Astrocyte of the cerebellum (primary cell): ENCODE measurements at regions not wholly inside any gene's neighbourhood (a gene's known extent, or its start where the extent isn't known, plus 50 kb on each side); places are given as distances from the start of the nearest gene placed in this dataset.

ENCODE experiments used
- DNase-seq: peaks from one replicate; pipeline ENCODE4 v3.0.0-alpha.2; 2011; ENCODE audit warnings: low read depth
- H3K4me3 ChIP-seq: 2 replicates; pipeline ENCODE4 v1.5.1; 2011; ENCODE audit warnings: mild to moderate bottlenecking, low read depth, low read length, moderate library complexity
- in situ Hi-C: cut with HindIII; loops from 2 replicates; pipeline ENCODE4 v1.10.0; 2017; ENCODE audit warnings: low sequenced_read_pairs
- TF ChIP-seq, protein P1 (sequence below): IDR thresholded peaks from 2 replicates; pipeline ENCODE4 v1.5.1; 2012; ENCODE audit warnings: low read length, low read depth, moderate library complexity, mild to moderate bottlenecking; ENCODE audit errors: missing control alignments

- DNase-seq: no peak
- TF ChIP-seq, protein P1, sequence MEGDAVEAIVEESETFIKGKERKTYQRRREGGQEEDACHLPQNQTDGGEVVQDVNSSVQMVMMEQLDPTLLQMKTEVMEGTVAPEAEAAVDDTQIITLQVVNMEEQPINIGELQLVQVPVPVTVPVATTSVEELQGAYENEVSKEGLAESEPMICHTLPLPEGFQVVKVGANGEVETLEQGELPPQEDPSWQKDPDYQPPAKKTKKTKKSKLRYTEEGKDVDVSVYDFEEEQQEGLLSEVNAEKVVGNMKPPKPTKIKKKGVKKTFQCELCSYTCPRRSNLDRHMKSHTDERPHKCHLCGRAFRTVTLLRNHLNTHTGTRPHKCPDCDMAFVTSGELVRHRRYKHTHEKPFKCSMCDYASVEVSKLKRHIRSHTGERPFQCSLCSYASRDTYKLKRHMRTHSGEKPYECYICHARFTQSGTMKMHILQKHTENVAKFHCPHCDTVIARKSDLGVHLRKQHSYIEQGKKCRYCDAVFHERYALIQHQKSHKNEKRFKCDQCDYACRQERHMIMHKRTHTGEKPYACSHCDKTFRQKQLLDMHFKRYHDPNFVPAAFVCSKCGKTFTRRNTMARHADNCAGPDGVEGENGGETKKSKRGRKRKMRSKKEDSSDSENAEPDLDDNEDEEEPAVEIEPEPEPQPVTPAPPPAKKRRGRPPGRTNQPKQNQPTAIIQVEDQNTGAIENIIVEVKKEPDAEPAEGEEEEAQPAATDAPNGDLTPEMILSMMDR: no peak
- H3K4me3 ChIP-seq: no peak overlapping the region
- in situ Hi-C loops: no loop called here
Observed at GRCh38 chr16:85980686-85981085, 81.7 kb downstream of the IRF8 start.

DNA sequence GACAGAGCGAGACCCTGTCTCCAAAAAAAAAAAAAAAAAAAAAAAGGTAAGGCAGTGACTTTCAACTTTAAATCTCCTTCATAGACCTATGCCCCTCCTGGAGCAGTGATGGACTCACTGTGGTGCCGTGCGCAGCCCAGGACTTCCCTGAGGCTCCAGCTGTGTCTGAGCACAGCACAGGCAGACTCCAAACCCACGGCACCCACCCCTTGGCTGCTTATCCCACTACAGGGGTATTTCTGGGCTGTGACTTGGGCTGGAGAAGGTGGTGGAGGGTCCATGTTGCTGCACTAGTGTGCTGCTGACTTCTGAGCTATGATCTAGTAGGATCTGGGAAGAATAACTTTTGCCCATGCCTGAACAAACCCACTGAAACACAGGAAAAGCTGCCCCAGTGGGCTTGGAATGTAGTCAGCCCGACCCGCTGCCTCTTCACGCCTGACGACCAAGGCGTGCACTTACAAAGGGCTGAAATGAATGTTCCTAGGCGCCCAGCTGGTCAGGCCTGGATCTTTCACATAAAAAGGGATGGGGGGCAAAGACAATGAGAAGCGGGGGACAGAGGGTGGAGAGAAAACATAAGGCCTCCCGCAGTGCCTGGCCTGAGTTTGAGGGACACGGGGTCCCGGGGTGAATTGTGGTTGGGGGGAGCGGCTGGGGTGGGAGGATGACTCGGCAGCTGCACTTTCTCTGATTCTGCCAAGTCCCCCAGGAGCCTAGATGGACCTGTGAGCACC is 83.0 kb downstream of the IRF8 start:
- no peak for DNase-seq
- TF ChIP-seq, protein P1: no peak
- H3K4me3 ChIP-seq: no peak overlapping the region
- in situ Hi-C loops: no loop called here

DNA sequence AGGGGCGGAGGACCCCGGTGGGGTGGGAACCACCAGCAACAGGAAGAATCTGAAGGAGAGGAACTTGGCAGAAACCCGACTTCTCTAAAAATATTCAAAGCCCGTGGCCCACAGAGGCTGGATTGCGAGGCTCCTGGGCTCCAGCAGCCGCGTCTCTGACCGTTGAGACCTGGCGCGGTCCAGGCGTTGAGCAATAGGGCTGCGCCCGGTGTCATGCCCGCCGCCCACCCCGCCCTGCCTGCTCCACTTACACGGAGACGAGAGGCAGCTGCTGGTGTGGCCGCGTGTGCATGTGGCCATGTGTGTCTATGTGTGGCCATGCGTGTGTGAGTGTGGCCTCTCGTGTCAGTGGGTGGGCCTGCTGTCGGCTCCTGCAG is 83.6 kb downstream of the IRF8 start:
- DNase-seq: no peak
- in situ Hi-C loops: no loop called here
- H3K4me3 ChIP-seq: no peak overlapping the region
- TF ChIP-seq, protein P1: no peak

GRCh38 chr16:85983064-85983463 is 84.1 kb downstream of the IRF8 start:
- no peak overlapping the region for H3K4me3 ChIP-seq
- TF ChIP-seq, protein P1: no peak
- DNase-seq: no peak
- in situ Hi-C loops: no loop called here

DNA sequence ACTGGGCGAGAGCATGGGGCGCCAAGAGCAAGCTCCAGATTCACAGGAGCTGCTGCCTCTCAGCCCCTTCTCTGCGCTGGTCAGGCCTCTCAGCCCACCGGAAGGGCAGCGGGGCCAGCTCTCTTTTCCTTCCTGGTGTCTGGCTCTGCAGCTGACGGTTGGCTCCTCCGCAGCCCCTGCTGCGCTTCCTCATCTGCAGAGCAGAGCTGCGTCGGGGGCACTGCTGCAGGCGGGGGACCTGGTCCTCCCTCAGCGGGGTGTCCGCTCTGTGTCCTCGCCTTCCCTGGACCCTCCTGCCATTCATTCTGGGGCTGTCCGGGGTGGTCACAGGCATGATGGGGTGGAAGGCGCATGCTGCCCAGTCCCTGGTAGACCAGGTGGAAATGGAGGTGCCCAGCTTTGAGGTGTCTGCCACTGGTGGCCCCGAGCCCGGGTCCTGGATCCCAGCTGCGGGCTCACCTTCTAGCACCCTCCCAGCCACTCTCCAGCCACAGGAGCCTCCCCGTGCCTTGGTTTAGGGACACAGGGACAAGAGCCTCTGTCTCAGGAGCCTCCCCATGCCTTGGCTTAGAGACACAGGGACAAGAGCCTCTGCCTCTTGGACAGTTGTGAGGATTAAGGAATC is 84.8 kb downstream of the IRF8 start:
- no peak overlapping the region for H3K4me3 ChIP-seq
- DNase-seq: no peak
- TF ChIP-seq, protein P1: no peak
- in situ Hi-C loops: no loop called here

DNA sequence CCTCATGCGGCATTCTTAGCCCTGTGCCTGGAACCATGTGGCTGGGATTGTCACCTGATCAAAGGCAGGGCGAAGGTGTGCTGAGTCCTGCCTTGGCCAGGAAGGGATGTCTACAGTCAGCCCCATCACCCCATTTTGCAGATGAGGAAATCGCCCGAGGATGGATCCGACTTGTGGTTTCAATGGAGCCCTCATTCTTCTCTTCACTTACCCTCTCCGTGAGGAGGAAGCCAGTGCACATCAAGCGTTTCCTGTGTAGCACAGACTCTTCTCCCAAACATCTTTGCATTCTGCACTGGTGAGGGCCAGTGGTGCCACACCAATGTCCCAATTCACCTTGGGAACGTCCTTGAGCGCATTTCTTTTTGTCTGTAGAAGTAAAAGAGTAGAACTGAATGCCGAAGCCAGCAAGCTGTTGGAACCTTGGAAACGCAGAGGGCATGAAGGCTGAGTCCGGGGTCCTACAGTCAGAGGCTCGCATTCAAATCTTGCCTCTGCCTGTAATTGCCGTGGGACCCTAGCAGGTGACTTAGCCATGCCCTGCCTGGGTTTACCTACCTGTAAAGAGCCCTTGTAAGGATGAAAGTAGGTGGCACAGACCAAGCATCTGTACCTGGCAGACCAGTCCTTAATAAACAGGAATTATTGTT is 85.4 kb downstream of the IRF8 start:
- no peak overlapping the region for H3K4me3 ChIP-seq
- TF ChIP-seq, protein P1: no peak
- in situ Hi-C loops: no loop called here
- no peak for DNase-seq
